ENCODE measurements at regions not wholly inside any gene's neighbourhood (a gene's known extent, or its start where the extent isn't known, plus 50 kb on each side); places are given as distances from the start of the nearest gene placed in this dataset.
"Not testable (repeated sequence)": the region's sequence is repeated elsewhere in the genome, so short reads cannot be mapped to it uniquely, and the experiment has no call there.

DNA sequence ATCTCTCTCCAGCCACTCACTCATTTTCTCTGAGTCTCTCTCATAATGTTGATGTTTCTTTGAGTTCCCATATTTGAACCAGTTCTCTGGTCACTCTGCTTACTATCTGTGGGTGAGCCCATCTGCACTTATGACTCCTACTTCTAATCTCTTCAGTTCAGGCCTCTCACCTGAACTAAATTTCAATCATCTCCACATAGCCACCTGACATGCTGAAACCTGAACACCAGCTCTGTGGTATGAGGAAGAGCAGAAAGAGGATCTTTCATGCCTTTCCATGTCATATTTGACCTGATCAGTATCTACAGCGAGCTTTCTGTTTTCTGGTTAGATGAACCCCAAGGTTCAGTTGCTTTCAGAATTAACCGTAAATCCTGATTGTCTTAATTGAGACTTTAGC is 122.2 kb upstream of the ESX1 start:
- no peak for DNase-seq

DNA sequence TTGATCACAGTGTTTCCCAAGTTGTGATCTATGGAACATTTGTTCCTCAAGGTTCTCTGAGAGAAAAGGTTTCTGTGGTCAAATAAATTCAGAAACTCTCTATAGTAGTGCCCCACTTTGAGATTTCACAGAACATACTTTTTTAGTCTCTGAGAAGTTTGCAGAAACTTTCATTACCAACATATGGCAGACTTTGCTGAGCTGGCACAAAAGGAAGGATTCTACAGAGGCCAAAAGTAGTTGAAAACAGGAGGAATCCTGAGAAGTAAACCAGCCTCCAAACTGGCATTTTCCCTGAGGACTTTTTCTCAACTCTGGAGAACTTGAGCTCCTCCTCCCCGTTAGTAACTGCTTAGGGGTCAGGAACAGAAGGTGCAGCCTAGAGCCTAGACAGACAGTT is 117.8 kb upstream of the ESX1 start:
- no peak for DNase-seq

DNA sequence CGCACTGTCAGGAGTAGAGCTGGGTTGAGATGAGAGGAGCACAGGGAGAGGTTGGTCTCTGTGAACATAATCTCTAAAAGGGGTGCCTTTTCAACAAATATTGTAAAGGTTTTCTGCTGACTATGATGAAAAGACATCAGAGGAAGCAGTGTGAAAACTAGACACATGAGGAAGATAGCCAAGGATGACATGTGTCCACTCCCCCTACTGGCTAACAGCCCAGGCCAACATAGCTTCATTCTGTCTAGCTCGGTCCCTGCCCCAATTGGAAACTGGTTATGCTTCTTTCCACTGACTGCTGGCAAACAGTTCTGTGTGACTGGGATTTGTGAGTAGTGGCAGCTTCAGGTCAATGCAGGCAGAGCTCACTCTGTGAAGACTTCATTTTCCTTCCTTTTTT is 115.4 kb upstream of the ESX1 start:
- DNase-seq, result no peak

DNA sequence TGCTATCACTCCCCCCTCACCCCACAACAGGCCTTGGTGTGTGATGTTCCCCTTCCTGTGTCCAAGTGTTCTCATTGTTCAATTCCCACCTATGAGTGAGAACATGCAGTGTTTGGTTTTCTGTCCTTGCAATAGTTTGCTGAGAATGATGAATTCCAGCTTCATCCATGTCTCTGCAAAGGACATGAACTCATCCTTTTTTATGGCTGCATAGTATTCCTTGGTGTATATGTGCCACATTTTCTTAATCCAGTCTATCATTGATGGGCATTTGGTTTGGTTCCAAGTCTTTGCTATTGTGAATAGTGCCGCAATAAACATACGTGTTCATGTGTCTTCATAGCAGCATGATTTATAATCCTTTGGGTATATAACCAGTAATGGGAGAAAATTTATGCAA is 106.0 kb upstream of the ESX1 start:
- not testable (repeated sequence) for DNase-seq

DNA sequence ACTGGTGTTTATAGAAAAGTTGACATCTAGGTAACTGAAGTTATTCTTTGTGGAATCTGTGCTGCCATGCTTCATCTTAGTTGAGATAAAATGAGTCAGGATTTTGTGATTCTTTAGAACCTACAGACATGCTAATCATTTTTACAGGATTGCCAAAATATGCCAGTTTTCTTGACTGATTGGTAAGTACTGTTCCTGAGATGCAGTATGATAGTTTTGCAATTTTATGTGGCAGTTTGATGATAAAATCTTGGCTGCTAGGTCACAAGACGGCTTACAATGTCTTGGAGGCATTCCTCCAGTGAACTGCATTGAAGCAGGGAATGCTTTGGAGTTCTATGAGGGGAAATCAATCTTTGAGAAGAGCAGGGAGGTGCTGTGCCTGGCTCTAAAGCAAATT is 104.4 kb upstream of the ESX1 start:
- DNase-seq, result no peak

DNA sequence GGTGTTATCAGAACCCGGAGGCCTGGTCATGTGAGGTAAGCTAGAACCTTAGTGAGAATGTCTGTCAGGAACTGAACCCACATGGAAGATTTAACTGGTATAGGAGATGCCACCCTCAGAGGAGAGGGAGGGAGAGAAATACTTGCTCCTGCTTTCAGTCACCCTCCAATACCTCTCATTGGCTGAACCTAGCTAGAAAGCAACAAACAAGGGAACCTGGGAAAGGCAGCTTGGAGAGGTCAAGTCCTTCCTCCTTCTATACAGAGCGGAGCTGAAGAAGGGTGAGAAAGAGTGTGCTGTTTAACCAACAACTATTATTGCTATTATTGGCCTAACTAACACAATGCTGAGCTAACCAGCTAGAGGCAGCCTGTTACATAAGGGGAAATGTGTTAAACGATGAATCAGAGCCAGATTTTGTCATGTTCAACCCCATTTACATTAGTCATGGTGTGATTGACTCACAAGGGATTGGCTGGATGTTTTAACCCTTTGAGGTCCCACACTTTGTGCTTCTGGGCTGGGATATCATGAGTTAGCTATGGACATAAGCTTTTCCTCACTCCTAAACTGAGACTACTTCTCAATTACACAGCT is 96.5 kb upstream of the ESX1 start:
- DNase-seq, result no peak

DNA sequence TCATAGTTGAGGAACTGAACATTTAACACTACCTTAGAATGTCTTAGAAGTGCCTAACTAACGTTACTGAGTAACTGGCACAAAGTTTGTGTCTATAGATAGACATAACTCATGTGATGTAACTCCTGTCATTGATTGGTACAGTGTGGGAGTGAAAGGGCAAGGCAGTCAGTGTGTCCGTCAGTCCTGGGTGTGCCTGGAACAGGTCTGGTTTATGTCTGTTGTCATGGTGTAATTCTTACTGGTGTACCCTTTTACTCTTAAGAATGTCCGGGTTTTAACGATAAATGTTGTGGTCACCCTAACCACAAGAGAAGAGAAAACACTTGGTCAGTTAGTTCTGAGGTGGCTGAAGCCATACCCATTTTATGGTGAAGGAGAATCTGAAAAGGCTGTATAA is 93.1 kb upstream of the ESX1 start:
- no peak for DNase-seq

DNA sequence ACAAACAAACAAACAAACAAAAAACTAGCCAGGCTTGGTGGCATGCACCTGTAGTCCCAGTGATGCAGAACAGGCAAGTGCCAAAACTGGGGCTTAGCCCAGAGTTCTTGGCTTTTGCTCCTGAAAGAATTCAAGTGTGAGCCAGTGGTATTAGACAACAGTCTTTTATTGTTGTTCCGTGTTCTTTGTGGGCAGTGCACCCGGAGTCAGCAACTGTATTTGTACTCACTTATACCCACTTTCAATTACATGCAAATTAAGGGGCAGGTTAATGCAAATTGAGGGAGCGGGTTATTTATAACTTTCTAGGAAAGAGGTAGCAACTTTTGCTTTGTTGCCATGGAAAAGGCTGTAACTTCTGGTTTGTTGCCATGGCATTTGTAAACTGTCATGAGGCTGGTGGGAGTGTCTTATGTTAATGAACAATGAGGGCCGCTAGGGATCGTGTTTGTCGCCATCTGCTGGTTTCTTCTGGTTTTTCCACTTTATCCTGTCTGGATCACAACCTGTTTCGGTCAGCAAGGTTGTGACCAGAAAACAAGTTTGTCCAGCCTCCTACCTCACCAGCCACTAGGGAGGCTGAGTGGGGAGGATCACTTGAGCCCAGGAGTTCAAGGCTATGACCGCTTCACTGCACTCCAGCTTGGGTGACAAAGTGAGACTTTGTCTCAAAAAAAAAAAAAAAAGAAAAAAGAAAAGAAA is 88.8 kb upstream of the ESX1 start:
- peak; percentile 47 for DNase-seq

DNA sequence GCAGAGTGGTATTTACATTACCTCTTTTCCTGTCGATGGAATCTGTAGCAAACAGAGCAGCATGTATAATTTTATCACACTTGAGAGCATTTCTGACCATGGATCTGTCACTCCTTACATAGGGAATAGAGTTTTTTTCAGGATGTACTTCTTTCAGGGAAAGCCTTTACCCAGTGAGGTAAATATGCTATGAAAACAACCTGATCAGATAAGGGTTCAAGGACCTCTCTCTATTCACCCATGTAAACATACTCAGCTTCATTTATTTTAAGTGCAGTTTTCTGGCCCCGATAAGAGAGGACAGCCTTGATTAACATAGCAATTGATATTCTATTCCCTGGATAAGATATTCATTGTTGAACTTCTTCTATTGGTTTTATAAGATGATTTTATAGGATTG is 87.3 kb upstream of the ESX1 start:
- no peak for DNase-seq

DNA sequence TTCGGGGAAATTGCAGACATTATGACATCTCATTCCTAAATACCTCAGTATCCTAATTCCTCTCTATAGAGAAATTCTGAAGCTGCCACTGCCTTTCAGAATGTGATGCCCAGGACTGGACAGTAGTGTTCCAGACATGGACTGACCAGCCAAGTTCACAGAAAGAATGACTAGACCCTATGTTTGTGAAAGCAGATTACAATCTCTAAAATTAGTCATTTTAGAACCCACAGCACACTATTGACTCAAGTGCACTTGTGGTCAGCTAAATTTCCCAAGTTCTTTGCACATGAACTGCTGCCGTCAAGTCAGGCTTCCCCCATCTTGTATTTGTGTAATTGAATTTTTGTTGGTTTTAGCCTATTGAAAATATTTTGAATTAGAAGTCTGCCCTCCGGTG is 81.0 kb upstream of the ESX1 start:
- no peak for DNase-seq

DNA sequence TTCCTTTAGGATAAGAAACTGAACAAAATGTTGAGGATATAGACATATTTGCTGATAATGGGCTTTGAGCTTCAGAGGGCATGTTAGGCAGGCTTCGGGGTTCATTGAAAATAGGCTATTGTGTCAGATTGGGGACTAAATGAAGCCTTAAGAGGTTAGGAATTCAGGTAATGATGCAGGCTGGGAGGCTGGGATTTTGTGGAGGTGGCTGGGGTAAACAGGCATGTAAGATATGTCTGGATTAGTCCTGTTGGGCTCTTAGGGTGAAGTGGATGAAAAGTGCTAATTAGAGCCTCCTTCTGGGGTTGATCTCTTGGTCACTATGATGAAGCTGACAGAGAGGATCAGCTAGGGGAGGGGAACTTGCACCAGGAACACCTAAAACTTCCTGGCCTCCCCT is 80.2 kb upstream of the ESX1 start:
- DNase-seq, result no peak

DNA sequence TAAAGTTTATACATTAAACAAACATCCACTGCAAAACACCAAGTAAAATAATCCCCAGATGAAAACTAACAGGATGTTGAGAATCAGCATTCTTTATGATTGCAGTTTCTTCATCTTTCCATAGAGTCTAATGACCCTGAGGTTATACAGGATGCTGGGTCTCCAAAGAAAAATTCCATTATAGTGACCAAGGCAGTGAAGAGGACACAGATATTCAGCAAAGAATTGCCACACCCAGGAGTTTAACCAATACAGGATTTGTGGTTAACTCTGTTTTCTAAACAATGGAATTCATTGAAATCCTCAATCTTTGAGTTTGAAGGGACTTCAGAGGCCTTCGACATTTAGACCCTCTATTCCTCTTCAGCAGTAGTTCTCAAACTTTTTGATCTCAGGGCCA is 76.2 kb upstream of the ESX1 start:
- no peak for DNase-seq

DNA sequence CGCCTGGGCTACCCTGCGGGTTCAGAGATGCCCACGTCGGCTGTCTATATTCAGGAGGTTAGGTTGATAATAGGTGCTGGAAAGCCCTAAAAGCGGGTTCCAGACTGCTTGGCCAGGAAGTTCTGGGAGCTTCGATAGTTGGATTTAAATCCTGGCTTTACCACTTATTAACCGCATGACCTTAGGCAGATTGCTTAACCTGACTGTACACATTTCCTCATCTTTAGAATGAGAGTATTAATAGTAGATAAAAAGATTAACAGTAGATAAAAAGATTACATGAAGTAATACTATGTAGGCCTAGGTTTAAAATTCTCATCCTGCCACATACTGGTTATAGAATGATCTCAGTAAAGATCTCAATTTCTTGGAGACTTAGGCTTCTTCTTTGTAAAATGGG is 75.0 kb upstream of the ESX1 start:
- no peak for DNase-seq

DNA sequence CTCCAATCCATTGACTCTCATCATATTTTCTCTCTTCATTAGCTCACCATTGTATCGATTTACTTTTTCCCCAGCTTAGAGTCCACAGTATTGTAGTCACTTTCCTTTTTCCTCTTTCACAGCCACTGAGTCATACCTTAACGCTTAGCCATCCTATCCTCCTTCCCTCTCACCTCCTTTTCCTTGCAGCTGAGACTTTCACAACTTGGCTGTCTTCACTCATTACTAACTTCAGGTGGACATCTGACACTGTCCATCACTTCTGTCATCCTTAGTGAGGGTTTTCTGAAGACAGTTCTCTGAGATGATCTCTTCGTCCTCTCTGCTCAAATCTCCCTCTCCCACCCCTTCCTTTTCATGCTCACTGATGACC is 70.5 kb upstream of the ESX1 start:
- no peak for DNase-seq

DNA sequence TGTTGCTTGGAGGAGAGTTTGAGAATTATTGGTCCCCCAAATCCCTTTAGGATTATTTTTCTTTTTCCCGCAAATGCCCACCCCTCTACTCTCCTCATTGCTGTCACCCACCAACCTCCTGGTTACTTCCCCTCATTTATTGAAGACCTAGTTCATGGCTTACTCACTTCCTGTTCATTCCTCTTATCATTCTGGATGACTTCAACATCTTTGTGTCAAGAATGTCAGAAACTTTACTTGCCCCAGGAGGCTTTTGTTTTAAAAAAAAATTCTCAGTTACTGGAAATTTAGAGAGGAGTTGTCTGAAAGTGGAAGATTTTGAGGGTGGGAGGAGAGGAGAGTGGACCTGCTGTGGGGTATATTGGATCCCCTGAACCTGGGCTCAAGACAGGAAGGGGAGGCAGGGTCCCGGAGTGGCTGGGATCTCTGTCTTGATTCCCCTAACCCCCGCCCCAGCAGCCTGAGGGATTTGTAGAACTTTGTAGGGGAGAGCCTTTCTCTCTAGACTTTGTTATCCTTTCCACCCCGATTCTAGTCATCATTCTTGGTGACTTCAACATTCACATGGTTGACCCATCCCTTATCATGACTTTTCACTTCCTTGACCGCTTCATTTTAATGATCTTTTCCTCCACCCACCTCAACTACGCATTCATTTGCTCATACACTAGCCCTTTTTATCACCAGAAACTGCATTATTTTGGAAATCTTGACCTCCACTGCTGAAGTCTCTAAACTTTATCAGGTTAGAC is 69.9 kb upstream of the ESX1 start:
- DNase-seq, result no peak

DNA sequence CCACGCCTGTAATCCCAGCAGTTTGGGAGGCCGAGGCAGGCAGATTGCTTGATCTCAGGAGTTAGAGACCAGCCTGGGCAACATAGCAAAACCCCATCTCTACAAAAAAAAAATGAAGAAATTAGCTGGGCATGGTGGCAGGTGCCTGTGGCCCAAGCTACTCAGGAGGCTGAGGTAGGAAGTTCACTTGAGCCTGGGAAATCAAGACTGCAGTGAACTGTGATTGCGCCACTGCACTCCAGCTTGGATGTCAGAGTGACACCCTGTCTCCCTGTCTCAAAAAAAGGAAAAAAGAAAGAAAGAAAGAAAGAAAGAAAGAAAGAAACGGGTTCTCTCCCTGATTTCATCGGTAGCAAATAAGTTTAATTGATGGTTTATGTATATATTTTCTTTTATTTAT is 64.6 kb upstream of the ESX1 start:
- no peak for DNase-seq

DNA sequence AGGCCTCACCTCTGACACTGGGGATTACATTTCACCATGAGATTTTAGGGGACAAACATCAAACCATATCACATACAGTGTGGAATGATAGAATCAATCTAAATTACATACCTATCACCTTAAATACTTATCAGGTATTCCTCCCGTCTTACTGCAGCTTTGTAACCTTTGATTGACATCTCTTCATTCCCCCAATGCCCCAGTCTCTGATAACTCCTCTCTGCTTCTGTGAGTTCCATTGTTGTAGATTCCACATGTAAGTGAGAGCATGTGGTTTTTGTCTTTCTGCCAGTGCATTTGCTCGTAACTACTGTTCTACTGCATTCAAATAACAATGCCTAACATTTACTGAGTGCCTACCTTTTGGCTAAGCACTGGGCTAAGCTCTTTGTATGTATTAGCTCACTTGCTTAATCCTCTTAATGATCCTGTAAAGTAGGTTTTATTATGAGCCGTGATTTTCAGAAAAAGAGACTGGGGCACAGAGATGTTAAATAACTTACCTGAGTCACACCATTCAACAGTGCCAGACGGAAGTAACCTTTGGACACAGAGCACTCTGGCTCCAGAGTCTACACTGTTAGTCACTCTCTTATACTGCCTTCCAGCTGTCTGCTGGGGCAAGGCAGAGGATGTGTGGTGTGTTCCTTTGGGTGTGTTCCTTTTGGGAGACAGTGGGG is 63.7 kb upstream of the ESX1 start:
- no peak for DNase-seq

DNA sequence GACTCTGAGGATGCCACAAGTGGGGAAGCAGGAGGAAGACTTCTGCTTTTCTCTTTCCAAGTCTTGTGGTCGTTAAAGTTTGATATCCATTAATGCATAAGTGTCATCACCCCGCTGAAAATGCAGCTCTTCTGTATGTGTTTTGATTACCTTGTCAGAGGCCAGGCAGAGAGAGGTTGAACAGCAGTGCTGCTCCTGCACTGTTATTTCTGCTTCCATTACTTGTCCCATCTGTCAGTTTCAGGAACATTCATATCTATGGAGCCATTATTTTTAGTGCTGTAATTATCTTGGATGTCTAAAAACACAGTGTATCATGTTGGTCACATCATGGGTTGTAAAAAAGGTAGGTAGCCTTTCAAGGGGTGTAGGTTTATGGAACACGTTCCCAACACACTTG is 62.0 kb upstream of the ESX1 start:
- DNase-seq, result no peak

DNA sequence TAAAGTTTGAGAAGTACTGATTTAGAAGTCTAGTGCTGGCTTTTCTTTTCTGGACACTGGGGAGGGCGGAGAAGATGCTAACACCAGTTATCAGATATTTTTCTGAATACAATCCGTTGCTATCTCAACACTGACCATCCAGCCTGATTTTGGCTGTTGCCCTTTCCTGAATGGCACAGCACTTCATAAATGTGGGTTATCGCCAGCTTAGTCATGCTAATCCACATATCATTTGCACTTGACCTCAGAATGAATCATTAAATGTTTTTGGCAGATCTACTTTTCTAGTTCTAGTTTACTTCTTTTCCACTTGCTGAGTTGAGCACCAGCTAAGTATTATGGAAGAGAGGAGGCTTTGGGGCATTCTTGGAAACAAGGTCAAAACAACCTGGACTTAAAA is 60.8 kb upstream of the ESX1 start:
- no peak for DNase-seq

DNA sequence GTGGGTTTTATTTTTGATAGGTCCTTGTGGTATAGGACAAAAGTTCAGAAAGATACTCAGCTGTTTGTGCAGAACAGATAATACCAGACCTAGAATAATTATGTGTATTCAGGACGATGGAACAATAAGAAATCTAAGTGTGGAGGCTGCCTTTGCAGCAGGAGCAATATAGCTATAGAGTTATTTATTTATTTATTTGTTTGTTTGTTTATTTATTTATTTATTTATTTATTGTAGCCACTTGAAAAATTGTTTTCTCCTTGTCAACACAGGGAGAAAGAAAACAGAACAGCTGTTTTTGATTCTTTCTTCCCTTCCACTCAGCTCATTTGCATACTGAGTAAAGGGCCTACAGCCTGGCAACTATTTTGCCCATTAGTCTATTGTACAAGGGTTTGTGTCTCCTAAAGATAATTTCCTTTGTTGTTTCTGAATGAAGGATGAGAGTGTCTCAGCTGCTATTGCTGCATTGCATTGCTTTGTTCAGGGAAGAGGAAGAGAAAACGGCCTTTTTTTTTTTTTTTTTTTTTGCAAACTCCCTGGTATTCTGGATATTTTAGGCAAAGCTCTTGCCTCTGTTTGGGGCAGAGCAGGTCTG is 56.0 kb upstream of the ESX1 start:
- no peak for DNase-seq

DNA sequence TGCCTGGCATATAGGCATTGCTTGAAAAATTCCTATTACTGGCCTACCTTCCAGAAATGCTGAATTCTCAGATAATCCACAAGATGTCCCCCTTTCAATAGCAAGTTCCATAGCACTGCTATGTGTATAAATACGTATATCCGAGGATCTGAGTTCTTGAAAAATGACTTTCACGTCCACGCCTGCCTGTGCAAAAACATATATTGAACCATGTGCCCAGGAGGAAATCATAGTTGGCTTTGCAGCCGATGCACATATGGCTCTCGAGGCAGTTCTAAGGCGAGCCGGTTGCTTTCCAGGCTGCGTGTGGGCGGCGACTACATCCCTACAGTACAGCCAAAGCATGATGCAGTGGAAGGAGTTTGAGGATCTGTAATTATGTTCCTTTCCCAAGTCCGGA is 55.4 kb upstream of the ESX1 start:
- no peak for DNase-seq

DNA sequence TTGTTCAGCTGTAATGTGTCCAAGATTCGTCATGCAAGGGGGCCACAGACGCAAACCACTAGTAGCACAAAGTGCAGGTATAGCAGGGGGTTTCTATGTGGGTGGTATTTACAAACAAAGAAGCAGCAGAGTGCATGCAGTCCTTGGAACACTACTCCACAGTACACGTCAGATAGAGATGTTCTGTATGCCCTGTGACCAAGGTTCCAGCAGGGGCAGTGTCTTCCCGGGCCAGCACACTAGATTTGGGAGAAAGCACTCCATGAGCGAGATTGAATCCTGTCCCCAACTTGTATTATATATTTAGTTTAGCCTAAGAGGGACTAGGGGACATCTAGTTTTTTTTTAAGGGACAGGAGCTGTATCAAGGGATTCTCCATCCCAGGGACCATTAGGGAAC is 54.4 kb upstream of the ESX1 start:
- no peak for DNase-seq

DNA sequence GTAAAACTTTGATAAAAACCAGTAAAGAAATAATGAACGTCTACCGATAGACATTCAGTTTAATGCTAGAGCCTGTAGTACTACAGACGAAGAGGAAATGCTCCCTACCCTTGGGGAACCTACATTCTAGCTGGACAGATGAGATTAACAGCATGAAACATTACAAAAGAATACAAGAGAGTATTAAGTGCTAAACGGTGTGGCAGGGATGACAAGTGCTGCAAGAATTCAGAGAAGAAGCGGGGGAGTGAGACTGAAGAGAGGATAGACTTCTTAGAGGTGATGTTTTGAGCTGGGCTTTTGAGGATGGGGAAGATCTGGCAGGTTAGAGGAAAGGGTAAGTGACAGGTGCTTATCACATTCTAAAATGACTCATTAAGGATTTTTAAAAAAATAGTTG is 52.6 kb upstream of the ESX1 start:
- no peak for DNase-seq

DNA sequence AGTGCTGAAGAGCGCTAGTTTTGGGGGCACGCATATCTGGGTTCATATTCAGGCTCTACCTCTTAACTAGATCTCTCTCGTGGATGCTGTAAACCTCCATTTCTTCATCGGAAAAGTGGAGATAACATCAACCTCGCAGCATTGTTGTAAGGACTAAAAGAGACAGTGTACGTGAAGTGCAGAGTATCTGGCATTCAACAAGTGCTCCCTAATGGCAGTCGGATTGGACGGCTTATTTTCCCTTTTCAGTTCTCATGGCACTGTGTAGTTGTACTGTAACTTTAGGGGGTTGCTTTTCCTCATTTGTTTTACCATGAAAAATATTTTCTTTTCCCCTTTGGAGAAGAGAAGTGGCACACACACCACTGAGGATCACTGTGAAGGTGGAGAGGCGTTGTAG is 51.4 kb upstream of the ESX1 start:
- no peak for DNase-seq
